ENCODE measurements at regions not wholly inside any gene's neighbourhood (a gene's known extent, or its start where the extent isn't known, plus 50 kb on each side); places are given as distances from the start of the nearest gene placed in this dataset.

DNA sequence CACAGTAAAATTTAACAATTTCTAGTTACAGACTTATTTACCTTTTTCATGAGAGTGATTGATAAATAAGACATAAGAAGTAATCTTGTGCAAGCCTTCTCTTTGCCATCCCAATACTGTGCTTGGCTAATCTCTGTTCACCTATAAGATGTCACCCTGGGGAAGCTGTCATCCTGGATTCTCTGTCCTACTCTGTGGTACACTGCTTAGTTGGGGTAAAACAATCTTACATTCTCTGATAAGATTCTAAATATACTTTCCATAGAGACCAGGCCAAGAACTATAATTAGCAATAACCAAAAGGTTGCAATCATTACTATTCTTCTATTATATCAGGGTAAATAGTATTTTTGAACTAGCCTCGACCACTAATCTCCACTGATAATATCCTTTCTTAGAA, 1218.3 kb upstream of the CADM2 start:
- TF ChIP-seq POLR2A (IDR thresholded peaks at IDR 0.05; ENCODE audit: borderline replicate concordance, extremely low read depth, insufficient read depth, insufficient read length) (no peak), SRF (IDR thresholded peaks at IDR 0.05; ENCODE audit: low read depth) (no peak), SIN3A (IDR thresholded peaks at IDR 0.05; ENCODE audit: low read depth) (no peak), EZH2 (IDR thresholded peaks at IDR 0.05) (no peak), POLR2AphosphoS5 (IDR thresholded peaks at IDR 0.05; ENCODE audit: low read depth, low read length) (no peak), ATF3 (IDR thresholded peaks at IDR 0.05) (no peak), EZH2phosphoT487 (IDR thresholded peaks at IDR 0.05; ENCODE audit: borderline replicate concordance) (no peak), ZFX (IDR thresholded peaks at IDR 0.05) (no peak), JUND (IDR thresholded peaks at IDR 0.05) (no peak), RAD21 (IDR thresholded peaks at IDR 0.05; ENCODE audit: low read depth) (no peak)
- TF ChIP-seq, protein P1, sequence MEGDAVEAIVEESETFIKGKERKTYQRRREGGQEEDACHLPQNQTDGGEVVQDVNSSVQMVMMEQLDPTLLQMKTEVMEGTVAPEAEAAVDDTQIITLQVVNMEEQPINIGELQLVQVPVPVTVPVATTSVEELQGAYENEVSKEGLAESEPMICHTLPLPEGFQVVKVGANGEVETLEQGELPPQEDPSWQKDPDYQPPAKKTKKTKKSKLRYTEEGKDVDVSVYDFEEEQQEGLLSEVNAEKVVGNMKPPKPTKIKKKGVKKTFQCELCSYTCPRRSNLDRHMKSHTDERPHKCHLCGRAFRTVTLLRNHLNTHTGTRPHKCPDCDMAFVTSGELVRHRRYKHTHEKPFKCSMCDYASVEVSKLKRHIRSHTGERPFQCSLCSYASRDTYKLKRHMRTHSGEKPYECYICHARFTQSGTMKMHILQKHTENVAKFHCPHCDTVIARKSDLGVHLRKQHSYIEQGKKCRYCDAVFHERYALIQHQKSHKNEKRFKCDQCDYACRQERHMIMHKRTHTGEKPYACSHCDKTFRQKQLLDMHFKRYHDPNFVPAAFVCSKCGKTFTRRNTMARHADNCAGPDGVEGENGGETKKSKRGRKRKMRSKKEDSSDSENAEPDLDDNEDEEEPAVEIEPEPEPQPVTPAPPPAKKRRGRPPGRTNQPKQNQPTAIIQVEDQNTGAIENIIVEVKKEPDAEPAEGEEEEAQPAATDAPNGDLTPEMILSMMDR (IDR thresholded peaks at IDR 0.05 in 2 of 3, conservative IDR thresholded peaks at IDR 0.05 in 1 of 3; ENCODE audit: borderline replicate concordance in 1 of 3, insufficient read depth in 1 of 3, low read depth in 2 of 3, low read length in 2 of 3), result no peak
- TF ChIP-seq, protein P2, sequence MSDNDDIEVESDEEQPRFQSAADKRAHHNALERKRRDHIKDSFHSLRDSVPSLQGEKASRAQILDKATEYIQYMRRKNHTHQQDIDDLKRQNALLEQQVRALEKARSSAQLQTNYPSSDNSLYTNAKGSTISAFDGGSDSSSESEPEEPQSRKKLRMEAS (IDR thresholded peaks at IDR 0.05), result no peak
